NOMO-1 (cell line): ENCODE measurements at regions not wholly inside any gene's neighbourhood (a gene's known extent, or its start where the extent isn't known, plus 50 kb on each side); places are given as distances from the start of the nearest gene placed in this dataset.

Experiments
- DNase-seq, 2 experiments: peaks; one replicate each; lab custom pipeline; 2025; ENCODE audit not compliant: unreplicated experiment in 2 of 2; lab: John Stamatoyannopoulos, UW

GRCh38 chr15:85305050-85305449 is 75.4 kb upstream of the AKAP13 start:
- no peak for DNase-seq

- no peak for DNase-seq
Observed at GRCh38 chr15:85306946-85307686, 73.3 kb upstream of the AKAP13 start.

- no peak for DNase-seq
Observed at GRCh38 chr15:85307687-85308045, 72.7 kb upstream of the AKAP13 start.

DNA sequence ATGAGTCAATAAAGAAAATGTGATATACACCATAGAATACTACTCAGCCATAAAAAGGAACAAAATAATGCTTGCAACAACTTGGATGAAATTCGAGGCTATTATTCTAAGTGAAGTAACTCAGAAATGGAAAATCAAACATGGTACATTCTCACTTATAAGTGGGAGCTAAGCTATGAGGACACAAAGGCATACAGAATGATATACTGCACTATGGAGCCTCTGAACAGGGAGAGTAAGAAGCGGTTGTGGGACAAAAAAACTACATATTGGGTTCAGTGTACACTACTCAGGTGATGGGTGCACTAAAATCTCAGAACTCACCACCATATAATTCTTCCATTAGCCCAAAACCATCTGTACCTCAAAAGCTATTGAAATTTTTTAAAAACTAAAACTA is 68.8 kb upstream of the AKAP13 start:
- no peak for DNase-seq

DNA sequence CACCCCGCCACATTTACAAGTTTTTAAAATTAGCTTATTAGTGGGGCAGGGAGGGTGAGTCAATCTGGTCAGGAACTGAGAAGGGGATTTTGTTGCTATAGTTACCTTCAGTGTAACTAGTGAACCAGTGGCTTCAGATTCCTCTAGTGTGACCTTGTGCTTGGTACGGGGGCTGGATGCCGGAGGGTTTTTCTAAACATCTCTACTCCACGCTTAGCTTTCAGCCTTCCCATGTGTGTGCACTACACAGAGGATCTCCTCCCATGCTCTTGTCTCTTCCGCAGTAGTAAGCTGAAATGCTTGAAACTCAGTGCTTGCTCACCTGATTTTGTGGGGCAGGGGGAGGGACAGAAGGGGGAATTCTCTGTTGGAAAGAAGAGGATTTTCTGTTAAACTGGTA is 67.9 kb upstream of the AKAP13 start:
- peak in 1 of 2 experiments; percentile 34 for DNase-seq

DNA sequence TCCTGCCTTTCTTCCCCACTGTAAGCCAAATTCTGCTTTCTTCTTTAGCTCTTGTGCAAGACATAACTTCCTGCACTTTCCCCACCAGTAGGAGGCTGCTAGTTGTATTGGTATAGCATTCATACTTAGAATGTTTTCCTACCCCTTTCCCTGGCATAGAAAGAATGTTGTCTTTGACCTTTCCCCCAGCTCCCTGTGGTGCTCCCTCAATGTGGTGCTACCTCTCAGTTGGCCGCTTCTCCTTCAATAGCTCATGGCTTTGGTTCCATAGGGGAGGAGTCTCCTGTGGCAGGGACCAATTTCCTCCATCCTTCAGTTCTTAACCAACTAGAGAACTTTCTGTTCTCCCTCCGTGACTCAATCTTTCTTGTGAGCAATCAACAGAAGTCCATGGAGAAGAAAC is 67.5 kb upstream of the AKAP13 start:
- peak; percentile 26 to 61 for DNase-seq

GRCh38 chr15:85313339-85313738 is 67.1 kb upstream of the AKAP13 start:
- DNase-seq = no peak

GRCh38 chr15:85314146-85314545 is 66.3 kb upstream of the AKAP13 start:
- DNase-seq = no peak

- no peak for DNase-seq
Observed at GRCh38 chr15:85314633-85315032, 65.8 kb upstream of the AKAP13 start.

DNA sequence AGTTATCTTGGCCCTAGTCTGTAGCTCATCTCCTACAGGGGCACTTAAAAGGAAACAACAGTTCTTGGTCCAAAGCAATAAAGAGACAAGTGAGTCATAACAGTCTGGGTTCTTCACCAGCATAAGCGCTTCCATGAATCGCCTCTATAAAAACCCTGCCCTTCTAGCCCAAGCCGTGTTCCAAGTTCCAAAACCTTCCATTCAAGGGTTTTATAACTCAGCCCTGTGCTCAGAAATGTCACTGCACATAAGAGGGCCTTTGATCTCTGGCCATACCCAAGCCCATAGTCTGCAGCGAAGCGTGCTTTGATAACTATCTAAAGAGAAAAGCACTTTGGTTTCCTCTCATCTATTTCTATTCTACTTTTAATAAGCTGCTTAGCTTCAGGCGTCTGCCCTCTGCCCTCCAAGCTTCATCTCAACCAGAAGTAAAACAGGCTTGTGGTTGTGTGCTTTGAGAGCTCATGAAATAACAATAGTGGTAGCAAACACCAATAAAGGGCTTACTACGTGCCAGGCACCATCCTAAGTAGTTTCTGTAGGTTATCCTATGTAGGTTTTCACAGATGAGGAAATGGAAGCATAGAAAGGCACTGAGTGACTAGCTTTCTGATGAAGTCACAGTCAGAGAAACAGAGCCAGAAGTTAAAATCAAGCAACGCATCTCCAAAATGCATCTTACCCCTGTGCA is 64.0 kb upstream of the AKAP13 start:
- DNase-seq = no peak

- peak in 1 of 2 experiments; percentile 30 for DNase-seq
Observed at GRCh38 chr15:85318048-85318731, 62.2 kb upstream of the AKAP13 start.

GRCh38 chr15:85318732-85319076 is 61.7 kb upstream of the AKAP13 start:
- no peak for DNase-seq

DNA sequence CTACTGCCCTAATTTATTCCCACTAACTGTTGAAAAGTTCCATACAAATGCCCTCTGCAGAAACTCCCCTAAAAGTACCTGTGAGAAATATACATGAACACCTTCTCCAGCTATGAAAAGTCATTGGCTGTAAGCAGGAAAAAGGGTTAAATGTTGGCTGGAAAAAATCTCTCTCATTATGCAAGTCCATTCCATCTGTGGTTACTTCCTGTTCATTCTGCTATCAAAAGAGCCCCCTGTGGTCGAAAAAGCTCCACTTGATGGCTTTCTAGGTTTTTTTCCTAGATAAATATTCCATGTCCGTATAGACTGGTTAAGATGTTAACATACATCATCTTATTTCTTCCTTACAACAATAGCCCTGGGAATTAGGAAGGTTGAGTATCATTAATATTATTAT is 56.2 kb upstream of the AKAP13 start:
- DNase-seq = no peak

GRCh38 chr15:85325834-85326233 is 54.6 kb upstream of the AKAP13 start:
- no peak for DNase-seq

DNA sequence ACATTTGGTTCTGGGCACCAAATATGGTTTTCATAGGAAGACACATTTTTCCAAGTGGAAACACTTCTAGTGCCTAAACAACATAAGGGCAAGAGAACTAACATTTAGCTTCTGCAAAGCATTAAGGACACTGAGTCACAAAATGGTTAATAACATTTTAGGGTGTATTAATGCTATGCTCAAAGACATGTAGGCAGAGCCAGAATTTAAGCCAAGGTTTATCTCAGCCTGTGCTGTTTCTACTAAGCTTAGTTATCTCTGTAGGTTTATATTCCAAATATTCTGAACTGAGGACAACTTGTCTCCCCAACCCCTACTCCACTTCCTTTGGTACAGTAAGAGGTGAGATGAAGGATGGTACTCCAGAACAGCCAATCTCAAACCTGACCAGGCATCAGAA is 54.1 kb upstream of the AKAP13 start:
- no peak for DNase-seq

GRCh38 chr15:85327820-85328219 is 52.6 kb upstream of the AKAP13 start:
- no peak for DNase-seq

GRCh38 chr15:85329561-85330422 is 50.6 kb upstream of the AKAP13 start:
- DNase-seq = peak; percentile 83 to 95
